CD8-positive, alpha-beta memory T cell (primary cell): ENCODE measurements at regions not wholly inside any gene's neighbourhood (a gene's known extent, or its start where the extent isn't known, plus 50 kb on each side); places are given as distances from the start of the nearest gene placed in this dataset.

Experiments
- CTCF ChIA-PET: fragments of 350-600 bp; sonication (Branson Sonifier 250); formaldehyde crosslinking; loops from one replicate; lab custom pipeline; 2021; ENCODE audit warnings: antibody characterized with exemption; lab: Charles Lee
- POLR2A ChIA-PET: fragments of 350-600 bp; sonication (Branson Sonifier 250); formaldehyde crosslinking; loops from one replicate; lab custom pipeline; 2021; ENCODE audit warnings: antibody characterized with exemption; lab: Charles Lee
- DNase-seq, 5 donors: peaks; one replicate each; pipeline versions ENCODE4 v3.0.0 to v3.0.0-alpha.2; 2020 to 2022; ENCODE audit warnings: mixed read lengths in 1 of 5
- H3K27ac ChIP-seq: one replicate; pipeline ENCODE4 v1.7.0; 2013; ENCODE audit warnings: low read depth, mild to moderate bottlenecking, low read length, moderate library complexity
- H3K27me3 ChIP-seq: 2 replicates; pipeline ENCODE4 v1.7.0; 2013; ENCODE audit warnings: low read length, mild to moderate bottlenecking; ENCODE audit not compliant: insufficient read depth, poor library complexity, severe bottlenecking
- H3K36me3 ChIP-seq: 2 replicates; pipeline ENCODE4 v1.7.0; 2013; ENCODE audit warnings: mild to moderate bottlenecking, low read length, moderate library complexity; ENCODE audit not compliant: insufficient read depth
- H3K4me1 ChIP-seq: 2 replicates; pipeline ENCODE4 v1.7.0; 2013; ENCODE audit warnings: mild to moderate bottlenecking, low read length, moderate library complexity; ENCODE audit not compliant: insufficient read depth
- H3K4me3 ChIP-seq: 2 replicates; pipeline ENCODE4 v1.7.0; 2013; ENCODE audit warnings: mild to moderate bottlenecking, low read length
- H3K9me3 ChIP-seq: 2 replicates; pipeline ENCODE4 v1.7.0; 2013; ENCODE audit warnings: mild to moderate bottlenecking, low read length
- H3K27ac Mint-ChIP-seq, 8 donors: one replicate each; pipeline ENCODE4 v1.8.0; 2020 to 2021; ENCODE audit warnings: mixed read lengths in 8 of 8, mild to moderate bottlenecking in 6 of 8, inconsistent platforms in 3 of 8, moderate library complexity in 3 of 8
- H3K27me3 Mint-ChIP-seq, 2 donors: one replicate each; pipeline ENCODE4 v1.8.0; 2020 to 2021; ENCODE audit warnings: mixed read lengths in 2 of 2, mild to moderate bottlenecking in 1 of 2, moderate library complexity in 1 of 2
- H3K36me3 Mint-ChIP-seq, 3 donors: one replicate each; pipeline ENCODE4 v1.8.0; 2020 to 2021; ENCODE audit warnings: mixed read lengths in 3 of 3, inconsistent platforms in 1 of 3, mild to moderate bottlenecking in 1 of 3
- H3K4me1 Mint-ChIP-seq, 3 donors: one replicate each; pipeline ENCODE4 v1.8.0; 2020 to 2021; ENCODE audit warnings: mixed read lengths in 3 of 3, inconsistent platforms in 1 of 3, mild to moderate bottlenecking in 1 of 3
- H3K4me3 Mint-ChIP-seq, 7 donors: one replicate each; pipeline ENCODE4 v1.8.0; 2020 to 2021; ENCODE audit warnings: mixed read lengths in 7 of 7, mild to moderate bottlenecking in 6 of 7, moderate library complexity in 4 of 7, inconsistent platforms in 2 of 7
- H3K9me3 Mint-ChIP-seq, 5 donors: one replicate each; pipeline ENCODE4 v1.8.0; 2020 to 2022; ENCODE audit warnings: mixed read lengths in 5 of 5, mild to moderate bottlenecking in 3 of 5, moderate library complexity in 2 of 5, inconsistent platforms in 1 of 5

DNA sequence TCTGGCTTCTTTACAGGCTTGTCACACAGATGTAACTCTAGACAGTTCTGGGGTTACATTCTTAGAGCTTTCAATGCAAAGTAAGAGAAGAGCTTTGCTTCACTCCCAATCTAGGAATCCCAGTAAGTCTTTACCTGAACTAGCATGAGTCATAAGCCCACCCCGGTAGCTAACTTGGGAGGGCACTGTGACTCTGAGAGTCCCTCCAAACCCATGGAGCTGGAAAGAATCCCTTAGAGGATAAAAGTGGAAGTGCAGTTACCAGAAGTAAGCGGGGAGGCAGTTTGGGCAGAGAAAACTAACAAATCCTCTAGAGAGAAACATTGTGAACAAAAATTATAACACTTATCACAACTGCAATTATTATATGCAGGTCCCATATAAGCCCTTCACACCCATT is 84.0 kb upstream of the SMLR1 start:
- Histone ChIP-seq H3K9me3 (no peaks in the 10 kb centered on the region), H3K27me3 (no peaks in the 10 kb centered on the region), H3K36me3 (no peaks in the 10 kb centered on the region), H3K4me3 (no peak overlapping the region), H3K4me1 (no peaks in the 10 kb centered on the region), H3K27ac (no peak overlapping the region)
- CTCF ChIA-PET = no interaction called here
- POLR2A ChIA-PET = no interaction called here
- Mint-ChIP-seq H3K4me3 (no peak overlapping the region), H3K4me1 (peaks cover 0 to 7% (median 0%) of the 10 kb centered on the region in 3 donors), H3K9me3 (no peaks in the 10 kb centered on the region), H3K27ac (no peak overlapping the region), H3K27me3 (peaks cover 2 to 19% of the 10 kb centered on the region in 2 donors), H3K36me3 (no peaks in the 10 kb centered on the region)
- DNase-seq = no peak

- no peak overlapping the region for H3K4me3 Mint-ChIP-seq
- H3K27me3 Mint-ChIP-seq = peaks cover 2 to 19% of the 10 kb centered on the region in 2 donors
- no peaks in the 10 kb centered on the region for H3K36me3 ChIP-seq
- ChIA-PET POLR2A (no interaction called here), CTCF (no interaction called here)
- no peak overlapping the region for H3K4me3 ChIP-seq
- H3K4me1 ChIP-seq = no peaks in the 10 kb centered on the region
- peaks cover 4% of the 10 kb centered on the region for H3K9me3 ChIP-seq
- H3K4me1 Mint-ChIP-seq = peaks cover 0 to 7% (median 0%) of the 10 kb centered on the region in 3 donors
- no peaks in the 10 kb centered on the region for H3K27me3 ChIP-seq
- no peak overlapping the region for H3K27ac Mint-ChIP-seq
- peaks cover 0 to 10% (median 3%) of the 10 kb centered on the region in 5 donors for H3K9me3 Mint-ChIP-seq
- H3K27ac ChIP-seq = no peak overlapping the region
- DNase-seq = no peak
- peaks cover 0 to 4% (median 0%) of the 10 kb centered on the region in 3 donors for H3K36me3 Mint-ChIP-seq
Measured at GRCh38 chr6:130744576-130745366, 82.4 kb upstream of the SMLR1 start.

DNA sequence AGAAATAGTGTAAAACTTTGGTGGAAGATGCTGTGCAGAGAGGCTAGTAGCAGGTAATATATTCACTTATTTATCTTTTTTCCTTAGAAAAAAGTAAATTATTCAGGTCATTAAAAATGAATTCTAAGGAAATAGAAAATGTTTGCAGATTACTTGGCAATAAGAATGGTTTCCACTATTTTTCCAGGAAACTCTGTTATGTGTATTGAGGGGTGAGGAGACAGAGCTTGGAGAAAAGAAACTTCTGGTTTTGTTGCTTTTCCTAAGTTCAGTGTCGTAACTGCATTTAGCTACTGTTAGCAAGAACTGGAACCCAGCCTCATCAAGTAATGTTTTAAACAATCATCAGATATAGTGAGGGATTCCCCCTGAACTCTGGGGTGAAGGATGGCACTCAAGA is 79.2 kb upstream of the SMLR1 start:
- ChIA-PET POLR2A (no interaction called here), CTCF (no interaction called here)
- no peak overlapping the region for H3K4me3 ChIP-seq

GRCh38 chr6:130749402-130749801 is 77.8 kb upstream of the SMLR1 start:
- Mint-ChIP-seq H3K9me3 (peaks cover 0 to 14% (median 4%) of the 10 kb centered on the region in 5 donors), H3K27ac (no peak overlapping the region), H3K4me3 (no peak overlapping the region), H3K27me3 (peaks cover 4% of the 10 kb centered on the region in 2 donors), H3K36me3 (peaks cover 0 to 4% (median 2%) of the 10 kb centered on the region in 3 donors), H3K4me1 (peaks cover 0 to 6% (median 0%) of the 10 kb centered on the region in 3 donors)
- no peak overlapping the region for H3K4me3 ChIP-seq
- POLR2A ChIA-PET = no interaction called here
- DNase-seq = no peak
- H3K4me1 ChIP-seq = no peaks in the 10 kb centered on the region
- CTCF ChIA-PET = interaction anchor here (0.7 kb wide), 1 partner anchor 23 kb away, joined by 3 read pairs; no protein-coding TSS in a partner anchor
- no peaks in the 10 kb centered on the region for H3K27me3 ChIP-seq
- no peak overlapping the region for H3K27ac ChIP-seq
- H3K36me3 ChIP-seq = no peaks in the 10 kb centered on the region
- peaks cover 8% of the 10 kb centered on the region for H3K9me3 ChIP-seq

More for the DNA sequence above, 79.2 kb upstream of the SMLR1 start:
- Mint-ChIP-seq H3K27ac (no peak overlapping the region), H3K27me3 (peaks cover 4% of the 10 kb centered on the region in 2 donors), H3K4me3 (no peak overlapping the region), H3K36me3 (peaks cover 0 to 4% (median 2%) of the 10 kb centered on the region in 3 donors), H3K4me1 (peaks cover 0 to 7% (median 0%) of the 10 kb centered on the region in 3 donors), H3K9me3 (peaks cover 0 to 14% (median 4%) of the 10 kb centered on the region in 5 donors)
- DNase-seq = no peak
- no peak overlapping the region for H3K27ac ChIP-seq
- H3K36me3 ChIP-seq = no peaks in the 10 kb centered on the region
- H3K4me1 ChIP-seq = no peaks in the 10 kb centered on the region
- peaks cover 8% of the 10 kb centered on the region for H3K9me3 ChIP-seq
- H3K27me3 ChIP-seq = no peaks in the 10 kb centered on the region

GRCh38 chr6:130752267-130752666 is 74.9 kb upstream of the SMLR1 start:
- H3K36me3 Mint-ChIP-seq = peaks cover 0 to 4% (median 2%) of the 10 kb centered on the region in 3 donors
- CTCF ChIA-PET = no interaction called here
- no peaks in the 10 kb centered on the region for H3K4me1 ChIP-seq

GRCh38 chr6:130754786-130755367 is 72.3 kb upstream of the SMLR1 start:
- no peak overlapping the region for H3K4me3 ChIP-seq
- H3K4me3 Mint-ChIP-seq = no peak overlapping the region
- peaks cover 4 to 5% of the 10 kb centered on the region in 2 donors for H3K27me3 Mint-ChIP-seq
- DNase-seq = no peak
- no peaks in the 10 kb centered on the region for H3K27me3 ChIP-seq
- H3K36me3 ChIP-seq = no peaks in the 10 kb centered on the region
- H3K27ac ChIP-seq = no peak overlapping the region
- no peak overlapping the region for H3K27ac Mint-ChIP-seq
- peaks cover 9% of the 10 kb centered on the region for H3K4me1 ChIP-seq
- ChIA-PET CTCF (interaction anchor here (1.4 to 1.5 kb wide), 2 partner anchors 57 to 130 kb away, joined by 3 read pairs; no protein-coding TSS in a partner anchor), POLR2A (no interaction called here)
- H3K9me3 Mint-ChIP-seq = peaks cover 0 to 5% (median 3%) of the 10 kb centered on the region in 5 donors
- peaks cover 0 to 4% (median 4%) of the 10 kb centered on the region in 3 donors for H3K36me3 Mint-ChIP-seq
- H3K4me1 Mint-ChIP-seq = peaks cover 16 to 24% (median 23%) of the 10 kb centered on the region in 3 donors
- peaks cover 3% of the 10 kb centered on the region for H3K9me3 ChIP-seq

More at GRCh38 chr6:130752267-130752666, 74.9 kb upstream of the SMLR1 start:
- Histone ChIP-seq H3K27me3 (no peaks in the 10 kb centered on the region), H3K9me3 (peaks cover 8% of the 10 kb centered on the region), H3K27ac (no peak overlapping the region), H3K4me3 (no peak overlapping the region), H3K36me3 (no peaks in the 10 kb centered on the region)
- no peak overlapping the region for H3K27ac Mint-ChIP-seq
- H3K4me1 Mint-ChIP-seq = no peaks in the 10 kb centered on the region
- peaks cover 0 to 14% (median 4%) of the 10 kb centered on the region in 5 donors for H3K9me3 Mint-ChIP-seq
- DNase-seq = no peak
- POLR2A ChIA-PET = no interaction called here
- H3K27me3 Mint-ChIP-seq = peaks cover 4% of the 10 kb centered on the region in 2 donors
- no peak overlapping the region for H3K4me3 Mint-ChIP-seq

- no peak overlapping the region for H3K27ac ChIP-seq
- no peak for DNase-seq
- H3K9me3 ChIP-seq = no peaks in the 10 kb centered on the region
- H3K36me3 ChIP-seq = no peaks in the 10 kb centered on the region
- peaks cover 0 to 4% (median under 1%) of the 10 kb centered on the region in 5 donors for H3K9me3 Mint-ChIP-seq
- no peak overlapping the region for H3K4me3 Mint-ChIP-seq
- no peaks in the 10 kb centered on the region for H3K27me3 ChIP-seq
- H3K4me1 Mint-ChIP-seq = peaks cover 16 to 24% (median 23%) of the 10 kb centered on the region in 3 donors
- no peak overlapping the region for H3K4me3 ChIP-seq
- POLR2A ChIA-PET = no interaction called here
- peaks cover 0 to 4% (median 4%) of the 10 kb centered on the region in 3 donors for H3K36me3 Mint-ChIP-seq
- CTCF ChIA-PET = interaction anchor here (1.4 to 1.5 kb wide), 2 partner anchors 57 to 130 kb away, joined by 3 read pairs; no protein-coding TSS in a partner anchor
- H3K27me3 Mint-ChIP-seq = peaks cover 4 to 5% of the 10 kb centered on the region in 2 donors
- H3K4me1 ChIP-seq = peaks cover 9% of the 10 kb centered on the region
- H3K27ac Mint-ChIP-seq = no peak overlapping the region
Measured at GRCh38 chr6:130755368-130756034, 71.7 kb upstream of the SMLR1 start.
